SKM-1 treated with dmso at 0.1 percent for 144 hours (cell line): ENCODE measurements at regions not wholly inside any gene's neighbourhood (a gene's known extent, or its start where the extent isn't known, plus 50 kb on each side); places are given as distances from the start of the nearest gene placed in this dataset.
A peak's percentile ranks its signal among the peaks of the same experiment; 100 is the strongest.
"Not testable (repeated sequence)": the region's sequence is repeated elsewhere in the genome, so short reads cannot be mapped to it uniquely, and the experiment has no call there.

Experiments used
- DNase-seq: peaks from one replicate; lab custom pipeline; 2025; ENCODE audit not compliant: unreplicated experiment; lab: John Stamatoyannopoulos, UW

DNA sequence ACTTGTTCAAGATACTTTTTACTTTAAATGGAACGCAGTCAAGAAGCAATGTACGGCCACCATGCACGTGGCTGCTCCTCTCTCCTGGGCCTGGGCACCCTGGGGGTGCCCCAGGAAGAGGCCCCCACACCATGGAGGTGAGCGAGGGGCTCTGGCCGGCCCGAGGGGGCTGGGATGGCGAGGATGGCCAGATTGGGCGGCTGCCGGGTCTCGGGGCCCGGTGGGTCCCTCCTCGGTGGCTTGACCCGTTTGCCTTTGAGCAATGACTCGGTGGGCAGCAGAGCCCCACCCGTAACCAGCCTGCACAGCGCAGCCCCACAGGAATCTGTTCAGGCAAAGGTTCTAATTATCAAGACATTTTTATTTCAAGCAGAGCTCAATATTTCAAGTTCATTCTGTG is 167.4 kb downstream of the BRD1 start:
- DNase-seq, result no peak

DNA sequence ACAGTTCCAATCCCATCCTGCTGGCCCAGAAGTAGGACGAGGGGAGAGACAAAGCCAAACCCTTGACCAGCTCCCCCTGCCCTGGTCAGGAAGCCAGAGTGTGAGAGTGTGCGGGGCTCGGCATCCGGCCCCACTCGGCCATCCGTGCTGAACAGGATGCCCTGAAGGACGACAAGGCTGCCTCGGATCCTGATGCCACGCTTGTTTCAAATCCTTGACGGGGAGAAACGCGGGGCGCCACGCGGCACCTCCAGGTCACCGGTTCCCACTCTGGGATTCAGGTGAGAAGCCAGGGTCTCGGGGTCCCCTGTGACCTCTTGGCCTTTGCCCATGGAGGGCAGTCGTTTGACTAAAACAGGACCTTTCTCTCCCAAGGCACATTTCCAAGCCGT is 167.8 kb downstream of the BRD1 start:
- no peak for DNase-seq

DNA sequence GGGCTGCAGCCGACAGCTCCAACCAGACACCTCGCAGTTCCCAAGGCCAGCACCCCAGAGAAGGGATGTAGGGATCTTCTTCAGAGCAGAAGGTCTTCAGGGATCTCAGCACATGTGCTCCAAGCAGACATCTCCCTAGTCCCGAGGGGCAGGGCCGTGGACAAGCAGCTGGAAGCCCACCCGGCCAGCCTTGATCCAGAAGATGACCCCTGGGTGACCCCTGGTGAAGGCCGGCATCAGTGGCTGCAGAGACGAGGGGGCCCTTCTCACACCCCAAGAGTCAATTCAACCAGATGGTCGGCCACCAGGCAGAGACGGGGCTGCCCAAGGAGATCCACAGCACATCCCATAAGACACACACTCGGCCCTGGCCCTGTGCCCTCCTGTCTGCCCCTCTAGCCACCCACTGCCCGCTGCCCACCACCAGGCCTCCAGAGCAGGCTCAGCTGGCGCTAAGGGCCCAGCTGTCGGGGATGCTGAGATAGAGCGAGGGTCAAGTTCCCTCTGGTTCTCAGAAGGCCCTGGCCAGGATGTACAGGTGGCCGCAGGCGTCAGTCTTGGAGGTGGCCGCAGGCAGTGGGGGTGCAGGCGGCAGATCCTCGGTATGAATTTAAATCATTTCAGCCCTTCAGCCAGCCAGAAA is 168.3 kb downstream of the BRD1 start:
- no peak for DNase-seq

DNA sequence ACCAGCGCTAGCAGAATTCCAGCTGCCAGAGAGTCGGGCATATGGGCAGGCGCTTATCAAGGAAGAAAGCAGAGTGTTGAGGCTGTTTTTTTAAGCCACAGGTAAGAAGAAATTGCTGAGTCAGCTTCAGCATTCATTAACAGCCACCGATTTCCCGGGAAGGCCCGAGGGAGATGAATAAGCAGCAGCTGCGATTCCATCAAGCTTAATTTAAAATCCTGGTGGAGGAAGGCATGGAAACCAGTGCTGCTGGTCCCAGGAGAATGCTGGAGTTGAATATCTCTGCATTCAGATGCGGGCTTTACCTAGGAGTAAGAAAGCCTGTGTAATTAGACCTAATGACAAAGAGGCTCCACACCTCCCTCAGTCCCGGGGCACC is 168.8 kb downstream of the BRD1 start:
- DNase-seq, result no peak

DNA sequence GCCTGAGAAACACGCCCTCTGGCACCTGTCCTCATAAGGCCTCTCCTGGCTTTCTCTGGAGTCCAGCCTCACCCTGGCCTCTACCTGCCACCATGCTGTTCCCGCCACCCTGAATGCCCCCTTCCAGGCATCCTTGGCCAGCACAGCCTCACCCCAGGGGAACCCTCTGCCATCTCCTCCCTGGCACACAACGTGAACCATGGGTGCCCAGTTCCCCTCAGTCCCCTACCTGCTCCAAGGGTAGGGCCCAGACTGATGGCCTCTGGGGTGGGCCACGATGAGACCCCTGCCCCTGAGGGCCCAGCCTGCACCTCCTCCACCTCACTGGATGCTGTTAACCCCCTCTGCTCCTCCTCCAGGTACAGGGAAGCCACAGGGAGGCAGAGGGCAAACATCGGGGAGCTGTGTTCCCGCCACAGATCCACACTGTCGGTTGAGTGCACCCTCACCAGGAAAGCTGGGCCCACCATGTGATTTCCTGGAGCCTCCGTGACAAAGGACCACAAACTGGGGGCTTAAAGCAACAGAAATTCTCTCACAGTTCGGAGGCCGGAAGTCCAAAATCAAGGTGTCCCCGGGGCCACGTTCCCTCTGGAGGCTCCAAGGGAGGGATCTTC is 169.6 kb downstream of the BRD1 start:
- no peak for DNase-seq

DNA sequence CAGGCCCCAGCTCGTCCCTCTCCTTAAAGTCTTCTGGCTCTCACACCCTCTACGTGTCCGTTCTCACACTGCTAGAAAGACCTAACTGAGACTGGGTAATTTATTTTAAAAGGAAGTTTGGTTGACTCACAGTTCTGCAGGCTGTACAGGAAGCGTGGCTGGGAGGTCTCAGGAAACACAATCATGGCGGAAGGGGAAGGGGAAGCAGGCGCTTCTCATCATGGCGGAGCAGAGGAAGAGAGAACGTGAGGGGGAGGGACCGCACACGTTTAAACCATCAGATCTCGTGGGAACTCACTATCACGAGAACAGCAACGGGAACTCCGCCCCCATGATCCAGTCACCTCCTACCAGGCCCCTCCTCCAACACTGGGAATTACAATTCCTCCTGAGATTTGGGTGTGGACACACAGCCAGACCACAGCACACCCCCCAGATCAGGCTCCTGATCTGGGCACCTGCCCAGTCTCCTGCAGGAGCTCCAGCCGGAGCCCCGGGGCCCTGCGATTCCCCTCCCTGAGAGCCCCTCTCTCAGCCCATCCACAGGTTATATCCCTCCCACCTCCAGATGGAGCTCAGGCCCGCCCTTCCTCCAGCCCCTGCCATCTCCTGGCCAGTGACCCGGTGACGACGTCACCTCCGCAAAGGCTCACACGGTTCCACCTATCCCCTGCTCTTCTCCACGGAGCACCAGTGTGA is 170.2 kb downstream of the BRD1 start:
- peak; percentile 47 for DNase-seq

DNA sequence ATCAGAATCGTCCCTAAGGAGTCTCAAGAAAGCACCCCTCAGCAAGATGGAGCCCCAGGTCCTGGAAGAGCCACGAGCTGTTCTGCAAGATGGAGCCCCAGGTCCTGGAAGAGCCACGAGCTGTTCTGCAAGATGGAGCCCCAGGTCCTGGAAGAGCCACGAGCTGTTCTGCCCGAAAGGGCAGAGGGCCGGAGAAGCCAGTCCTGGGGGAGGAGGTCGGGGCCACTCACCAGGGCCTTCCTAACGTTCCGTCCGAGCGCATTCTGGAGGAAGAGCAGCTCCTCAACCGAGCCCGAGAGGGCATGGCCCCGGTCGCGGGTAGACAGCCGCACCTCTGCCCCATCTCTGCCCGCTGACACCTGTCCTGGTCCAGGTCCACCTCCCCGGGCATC is 170.8 kb downstream of the BRD1 start:
- DNase-seq, result not testable (repeated sequence)

DNA sequence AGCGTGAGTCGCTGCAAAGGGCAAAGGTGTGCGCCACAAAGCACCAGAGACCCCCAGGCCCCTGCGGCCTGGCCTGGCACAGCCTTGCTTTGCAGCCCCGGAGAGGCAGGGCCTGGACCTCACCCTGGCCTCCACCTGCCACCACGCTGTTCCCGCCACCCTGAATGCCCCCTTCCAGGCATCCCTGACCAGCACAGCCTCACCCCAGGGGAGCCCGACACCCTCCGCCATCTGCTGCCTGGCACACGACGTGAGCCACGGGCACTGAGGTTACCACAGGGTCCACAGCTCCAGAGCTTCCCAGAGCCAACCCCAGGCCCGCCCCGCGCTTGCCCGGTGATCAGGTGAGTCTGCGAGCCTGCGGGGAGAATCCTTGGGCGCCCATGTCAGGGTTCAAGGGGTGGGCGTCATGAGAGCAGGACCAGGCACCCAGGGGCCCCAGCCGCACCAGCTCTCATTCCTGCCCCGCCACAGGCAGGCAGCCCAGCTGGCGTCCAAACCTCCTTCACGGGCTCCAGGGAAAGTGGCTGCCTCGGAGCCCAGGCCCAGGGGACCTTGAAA is 171.3 kb downstream of the BRD1 start:
- no peak for DNase-seq

DNA sequence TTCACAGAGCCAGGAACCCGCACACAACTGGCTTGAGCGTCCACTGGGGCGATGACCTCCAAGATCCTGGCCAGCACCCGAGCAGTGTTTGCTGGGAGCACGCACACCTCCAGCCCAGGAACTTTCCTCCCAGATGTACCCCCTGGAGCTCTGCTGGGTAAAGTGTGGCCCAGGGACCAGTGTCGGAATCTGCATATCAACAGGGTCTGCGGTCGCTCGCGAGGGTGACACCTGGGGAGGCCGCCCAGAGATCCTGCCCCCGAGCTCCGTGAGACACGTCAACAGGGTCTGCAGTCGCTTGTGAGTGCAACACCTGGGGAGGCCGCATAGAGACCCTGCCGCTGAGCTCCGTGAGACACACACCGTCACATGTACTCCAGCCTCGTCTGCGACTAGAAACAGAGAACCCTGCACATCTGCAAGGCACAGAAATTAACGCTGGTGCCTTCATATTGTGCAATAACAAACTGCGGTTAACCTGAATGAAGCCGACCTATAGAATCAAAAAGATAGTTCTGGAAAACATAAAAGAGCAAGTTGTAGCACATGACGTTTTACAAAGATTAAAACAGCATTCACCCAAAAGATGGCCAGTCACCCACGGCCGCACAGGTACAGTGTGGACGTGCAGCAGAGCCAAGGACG is 172.4 kb downstream of the BRD1 start:
- DNase-seq, result no peak

DNA sequence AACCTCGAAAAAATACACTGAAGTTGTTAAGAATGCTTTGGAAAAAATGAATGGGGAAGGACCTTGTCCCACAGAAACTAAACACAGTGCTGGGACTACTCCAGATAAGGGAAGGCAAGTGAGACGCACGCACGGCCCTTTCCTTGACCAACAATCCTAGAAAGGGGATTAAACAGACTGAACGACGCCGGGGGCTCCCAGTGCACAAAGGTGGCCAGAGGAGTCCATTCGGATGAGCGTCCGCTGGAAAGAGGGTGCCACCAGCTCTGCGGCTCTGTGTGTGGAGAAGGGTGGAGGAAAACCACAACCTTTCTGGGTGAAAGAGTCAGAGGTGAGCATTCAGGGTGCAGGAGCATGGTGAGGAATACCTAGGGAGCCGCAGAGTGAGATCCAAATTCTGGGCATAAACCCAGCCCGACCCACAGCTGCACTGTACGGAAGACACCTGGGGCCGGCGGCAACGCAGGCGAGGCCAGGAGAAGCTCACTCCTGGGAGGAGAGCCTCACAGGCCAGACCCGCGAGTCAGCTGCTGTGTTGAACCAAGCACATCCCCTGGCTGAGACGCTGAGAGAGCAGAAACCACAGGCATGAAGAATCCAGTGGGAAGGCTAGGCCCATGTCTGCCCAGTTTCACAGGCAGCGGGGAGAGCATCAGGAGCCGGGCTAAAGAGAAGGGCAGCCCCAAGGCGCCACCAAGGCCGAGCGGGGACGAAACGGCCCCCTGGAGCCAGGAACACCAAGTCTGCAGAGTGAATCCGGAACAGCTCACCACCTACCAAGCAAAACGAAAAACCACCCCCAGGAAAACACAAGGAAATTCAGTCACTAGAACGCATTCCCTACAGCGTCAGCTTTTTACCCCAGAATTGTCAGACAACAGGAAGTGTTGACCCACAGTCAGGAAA is 177.1 kb downstream of the BRD1 start:
- DNase-seq, result no peak

DNA sequence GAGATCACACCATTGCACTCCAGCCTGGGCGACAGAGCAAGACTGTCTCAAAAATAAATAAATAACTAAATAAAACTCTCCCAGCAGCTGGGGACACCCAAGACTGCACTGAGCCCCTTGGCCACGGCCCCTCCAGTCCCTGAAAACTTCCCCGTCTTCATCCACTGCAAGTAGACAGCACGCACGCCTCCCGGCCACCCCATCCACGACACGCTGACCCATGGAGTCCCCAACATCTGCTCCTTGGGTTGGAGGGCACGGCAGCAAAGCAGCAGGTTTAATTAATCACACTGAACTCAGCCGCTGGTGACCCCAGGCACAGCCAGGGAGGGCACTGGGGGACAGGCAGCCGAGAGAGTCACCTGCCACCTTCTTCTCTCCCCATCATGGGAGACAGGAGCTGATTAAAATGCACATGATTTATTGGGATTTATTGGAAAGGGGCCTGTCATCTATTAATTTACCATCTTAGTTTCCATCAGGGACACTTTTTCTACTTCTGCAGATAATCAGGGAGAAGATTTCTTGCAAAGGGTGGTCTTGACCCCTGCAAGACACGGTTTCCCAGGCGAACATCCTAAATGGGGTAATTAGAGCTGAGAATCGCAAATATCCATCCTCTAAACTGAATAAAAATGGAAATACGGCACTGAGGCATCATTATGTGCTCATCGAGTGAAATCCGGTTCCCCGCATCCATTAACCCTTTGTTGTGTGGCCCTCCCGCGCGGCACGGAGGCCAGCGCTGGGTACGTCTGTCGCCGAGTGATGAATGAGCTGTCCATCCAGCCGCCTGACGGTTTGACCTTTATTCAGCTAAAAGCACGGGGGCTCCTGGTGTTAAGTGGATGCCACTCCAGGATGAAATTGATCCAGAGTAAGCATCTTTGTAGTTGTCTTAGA is 178.3 kb downstream of the BRD1 start:
- DNase-seq, result no peak

DNA sequence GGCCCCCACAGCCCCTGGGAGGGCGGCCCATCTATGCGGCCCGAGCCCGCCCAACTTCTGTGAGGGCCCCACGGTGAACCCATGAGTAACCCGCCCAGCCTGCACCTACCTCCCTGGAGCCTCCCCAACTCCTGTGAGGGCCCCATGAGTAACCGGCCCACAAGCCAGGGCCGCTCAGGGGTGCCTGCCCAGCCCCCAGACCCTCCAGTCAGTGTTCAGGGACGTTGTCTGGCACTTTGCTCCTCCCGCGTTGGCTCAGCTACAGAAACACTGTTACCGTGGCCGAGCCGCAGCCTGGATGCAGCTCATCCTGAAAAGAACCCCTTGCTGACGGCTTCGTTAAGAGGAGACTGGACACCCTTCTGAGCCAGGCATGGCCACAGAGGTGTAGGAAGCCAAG is 179.6 kb downstream of the BRD1 start:
- no peak for DNase-seq

DNA sequence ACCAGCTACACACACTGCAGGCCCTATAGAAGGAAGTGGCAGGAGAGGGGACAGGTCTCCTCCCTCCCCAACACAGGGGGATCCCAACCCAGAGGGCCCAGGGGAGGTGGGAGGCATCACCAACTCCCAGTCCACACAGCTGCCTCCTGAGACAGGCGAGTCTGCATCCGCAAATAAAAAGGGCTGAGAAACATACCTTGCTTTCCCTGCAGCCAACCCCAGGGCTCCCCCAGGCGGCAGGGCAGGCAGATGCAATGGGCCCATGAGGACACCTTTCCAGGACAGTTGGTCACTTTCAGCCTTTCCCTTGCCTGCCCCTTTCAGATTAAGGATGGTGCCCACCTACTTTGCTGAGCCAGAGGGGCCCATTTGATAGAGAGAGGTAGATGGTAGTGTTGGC is 180.0 kb downstream of the BRD1 start:
- DNase-seq, result no peak

DNA sequence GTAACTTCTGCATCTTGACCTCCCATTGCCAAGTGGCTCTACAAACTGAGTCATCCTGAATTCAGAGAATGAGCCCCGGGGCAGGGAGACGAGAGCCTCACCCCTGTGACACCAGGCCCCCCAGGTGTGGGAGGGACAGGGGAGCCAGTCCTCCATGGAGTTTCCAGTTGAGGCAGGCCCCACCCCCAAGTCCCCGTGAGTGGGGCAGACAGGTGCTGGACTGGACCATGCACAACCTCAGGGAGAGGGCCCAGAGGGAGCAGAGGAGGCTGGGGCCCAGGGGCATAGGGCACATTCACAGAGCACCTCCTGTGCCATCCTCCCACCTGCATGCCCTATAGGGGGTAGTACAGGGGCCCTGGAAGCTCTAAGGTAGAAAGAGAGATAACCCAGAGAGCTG is 180.8 kb downstream of the BRD1 start:
- no peak for DNase-seq

DNA sequence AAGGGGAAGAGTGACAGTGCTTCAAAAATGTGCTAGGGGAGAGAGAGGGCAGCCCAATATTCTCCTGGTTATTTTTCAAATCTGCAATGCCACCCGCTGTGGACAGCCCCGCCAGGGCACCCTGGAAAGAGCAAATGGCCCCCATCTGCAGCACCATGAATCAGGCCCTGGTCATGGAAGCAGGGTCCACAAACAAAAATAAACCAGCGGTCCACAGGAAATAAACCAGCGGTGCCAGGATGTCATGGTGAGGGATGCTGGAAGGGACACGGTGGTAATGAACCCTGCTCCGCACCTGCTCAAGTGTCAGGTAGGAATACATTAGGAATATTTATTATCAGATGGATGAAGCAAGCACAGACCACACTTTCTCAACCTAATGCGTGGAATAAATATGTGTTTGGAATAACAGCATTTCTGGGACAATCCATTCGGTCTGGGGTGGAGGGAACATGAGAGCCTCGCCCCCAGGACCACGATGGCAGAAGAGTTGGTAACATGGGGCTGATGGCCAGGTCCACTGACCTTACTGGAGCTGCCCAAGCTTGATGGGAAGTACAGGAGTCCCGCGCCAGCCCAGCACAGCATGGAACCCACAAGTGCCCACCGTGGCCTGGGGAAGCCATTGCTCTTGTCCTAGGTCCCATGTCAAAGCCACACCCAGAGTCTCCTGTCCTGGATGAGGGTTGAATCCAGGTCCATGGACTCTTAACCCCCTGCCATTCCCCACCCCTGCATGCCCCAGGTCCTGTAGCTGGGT is 181.7 kb downstream of the BRD1 start:
- DNase-seq, result no peak

DNA sequence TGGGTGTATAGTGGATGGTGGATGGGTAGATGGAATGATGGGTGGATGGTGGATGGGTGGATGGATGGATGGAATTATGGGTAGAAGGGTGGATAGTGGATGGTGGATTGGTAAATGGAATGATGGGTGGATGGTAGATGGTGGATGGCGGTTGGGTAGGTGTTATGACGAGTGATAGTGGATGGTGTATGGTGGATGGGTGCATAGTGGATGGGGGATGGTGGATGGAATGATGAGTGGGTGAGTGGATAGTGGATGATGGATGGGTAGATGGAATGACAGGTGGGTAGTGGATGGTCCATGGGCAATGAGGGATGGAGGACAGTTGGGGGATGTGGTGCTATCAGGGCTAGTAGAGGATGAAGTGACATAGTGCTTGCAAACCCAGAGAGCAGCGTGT is 182.4 kb downstream of the BRD1 start:
- DNase-seq, result no peak

DNA sequence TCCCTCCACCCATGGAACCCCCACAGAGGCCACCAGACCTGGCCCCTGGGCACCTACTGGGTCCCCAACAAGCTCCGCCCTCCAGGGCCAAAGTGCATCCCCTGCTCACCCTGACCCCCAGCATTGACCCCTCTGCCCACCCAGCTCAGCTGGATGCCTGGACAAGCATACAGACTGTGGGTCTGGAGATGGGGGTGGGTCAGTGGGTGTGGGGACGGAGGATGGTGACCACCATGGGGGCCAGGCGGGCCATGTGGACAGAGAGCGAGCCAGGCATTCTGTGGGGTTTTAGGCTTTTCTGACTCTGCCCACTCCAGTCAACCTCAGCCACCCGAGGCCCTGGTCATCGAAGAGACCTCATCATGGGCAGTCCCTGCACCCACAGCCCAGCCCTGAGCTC is 183.7 kb downstream of the BRD1 start:
- DNase-seq, result no peak

DNA sequence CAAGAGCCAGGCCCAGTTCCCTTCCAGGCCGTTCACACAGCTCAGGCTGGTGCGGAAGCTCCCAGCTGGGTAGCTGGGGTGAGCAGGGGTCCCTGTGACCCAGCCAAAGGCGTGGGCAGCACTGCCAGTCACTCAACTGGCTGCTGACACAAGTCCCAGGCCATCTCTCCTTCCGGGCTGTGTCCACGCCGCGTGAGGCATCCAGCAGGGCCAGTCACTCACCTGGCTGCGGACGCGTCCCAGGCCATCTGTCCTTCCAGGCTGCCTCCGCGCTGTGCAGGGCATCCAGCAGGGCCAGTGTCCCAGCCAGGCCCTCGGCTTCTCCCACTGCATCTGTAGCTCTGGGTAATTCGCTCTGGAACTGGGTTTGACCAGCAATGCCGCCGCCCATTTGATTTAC is 184.2 kb downstream of the BRD1 start:
- no peak for DNase-seq

DNA sequence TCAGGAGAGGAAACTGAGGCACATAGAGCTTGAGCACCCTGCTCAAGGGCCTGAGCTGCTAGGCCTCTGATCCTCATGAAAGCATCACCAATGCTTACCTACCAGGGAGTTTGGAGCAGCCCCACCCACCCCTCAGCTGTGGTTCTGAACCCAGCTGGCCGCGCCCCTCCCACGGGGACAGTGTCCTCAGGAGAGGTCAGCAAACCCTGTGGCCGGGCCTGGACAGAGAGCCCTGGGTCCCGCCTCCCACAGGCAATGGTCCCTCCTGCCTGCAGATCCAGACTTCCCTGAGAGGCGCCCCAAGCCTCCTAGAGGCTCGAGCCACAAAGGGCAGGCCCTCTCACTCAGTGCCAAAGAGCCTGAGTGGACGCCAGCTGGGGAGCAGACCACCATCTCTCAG is 184.9 kb downstream of the BRD1 start:
- no peak for DNase-seq
